Stimulated activated CD4-positive, alpha-beta T cell treated with anti-CD3 and anti-CD28 coated beads, Interleukin-2, amount 100 ng/mL, for 24 hours (primary cell): ENCODE measurements at regions not wholly inside any gene's neighbourhood (a gene's known extent, or its start where the extent isn't known, plus 50 kb on each side); places are given as distances from the start of the nearest gene placed in this dataset.
"Not testable (repeated sequence)": the region's sequence is repeated elsewhere in the genome, so short reads cannot be mapped to it uniquely, and the experiment has no call there.

ENCODE experiments used
- DNase-seq, 2 donors: peaks; one replicate each; pipeline ENCODE4 v3.0.0-alpha.2; 2020

DNA sequence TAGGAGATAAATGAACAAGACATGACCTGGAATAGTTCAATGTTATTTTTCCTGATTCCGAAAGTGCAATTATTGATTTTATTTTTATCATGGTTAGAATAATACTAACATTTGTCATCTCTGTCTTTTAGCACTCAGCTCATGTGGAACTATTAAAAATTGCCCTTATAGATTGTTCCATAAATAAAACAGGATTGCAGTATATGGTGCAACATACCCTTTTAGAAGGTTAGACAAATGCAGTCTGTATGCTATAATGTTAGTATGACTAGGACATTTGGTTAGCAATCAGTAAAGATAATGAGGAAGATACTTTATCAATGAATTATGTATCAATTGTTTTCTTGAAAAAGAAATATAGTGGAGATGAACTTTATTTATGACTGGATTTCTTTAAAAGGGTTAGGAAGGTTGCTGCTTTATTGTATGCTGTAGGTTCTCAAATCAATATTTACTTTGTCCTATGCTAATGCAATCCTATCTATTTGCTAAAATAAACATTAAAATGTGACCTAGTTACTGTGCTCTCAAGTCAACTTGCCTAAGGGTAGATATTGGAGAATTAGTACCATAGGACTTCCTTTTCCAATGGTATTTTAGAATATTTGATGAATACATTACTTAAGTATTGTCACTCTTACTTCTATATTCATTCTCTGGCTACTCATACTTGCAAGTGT is 348.9 kb upstream of the ISL1 start:
- DNase-seq = no peak

DNA sequence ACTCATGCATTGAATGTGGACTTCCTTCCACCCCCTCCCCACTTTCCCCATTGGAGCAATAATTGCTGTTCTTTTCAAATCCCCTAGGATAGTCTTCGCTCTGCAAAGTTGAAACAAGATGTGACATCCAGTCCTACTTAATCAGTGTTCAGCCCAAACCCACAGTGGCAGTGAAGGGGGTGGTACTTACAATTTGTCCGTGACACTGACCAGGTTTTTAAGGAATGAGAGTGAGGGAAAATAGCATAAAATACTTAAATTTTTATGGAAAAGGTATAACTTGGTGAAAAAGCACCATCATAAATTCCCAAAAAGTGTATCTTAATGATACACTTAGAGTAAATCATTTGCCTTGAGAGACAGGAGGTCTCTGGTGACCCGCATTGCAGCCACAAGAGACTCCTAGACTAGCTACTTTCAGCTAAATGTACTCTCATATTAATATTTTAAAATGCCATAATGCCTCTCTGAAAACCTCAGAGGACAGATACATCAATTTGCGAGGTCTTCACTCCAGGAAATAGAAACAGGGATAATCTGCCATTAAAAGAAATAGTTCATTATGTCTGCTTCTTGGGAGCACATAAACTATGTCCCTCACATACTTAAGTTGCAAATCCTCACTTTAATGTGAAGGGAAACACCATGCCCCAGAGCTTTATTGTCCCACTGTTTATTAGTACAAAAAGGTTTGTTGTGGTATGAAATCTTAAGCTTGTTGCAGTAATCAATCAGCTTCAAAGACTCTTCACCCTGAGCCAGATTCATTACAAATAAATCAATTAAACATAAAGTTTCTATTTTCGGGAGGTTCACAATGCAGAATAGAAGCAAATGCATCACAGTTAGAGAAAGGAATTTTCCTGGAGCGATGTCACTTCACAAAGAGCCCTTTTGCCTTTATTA is 343.6 kb upstream of the ISL1 start:
- DNase-seq = no peak

DNA sequence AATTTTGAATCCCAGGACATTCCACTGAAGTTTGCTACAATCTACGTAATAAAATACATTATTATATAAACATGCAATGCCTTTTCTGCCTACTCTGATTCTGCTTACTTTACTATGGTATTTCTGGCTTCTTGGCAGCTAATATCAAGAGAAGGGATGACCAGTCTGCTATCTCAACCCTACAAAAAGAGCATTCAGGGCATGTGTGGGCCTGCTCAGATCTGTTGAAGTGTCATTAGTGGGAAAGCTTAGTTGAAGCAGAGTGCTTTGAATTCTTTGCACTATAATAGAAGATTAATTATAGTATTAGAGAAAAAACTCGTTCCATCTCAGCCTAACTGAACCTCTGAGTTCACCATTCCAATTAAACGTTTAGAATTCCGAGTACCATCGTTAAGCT is 339.5 kb upstream of the ISL1 start:
- no peak for DNase-seq

GRCh38 chr5:51047369-51047768 is 335.9 kb upstream of the ISL1 start:
- DNase-seq = no peak

- DNase-seq = no peak
These were observed 329.9 kb upstream of the ISL1 start for GRCh38 chr5:51053361-51053760.

- DNase-seq = no peak
These were observed 322.3 kb upstream of the ISL1 start for GRCh38 chr5:51060953-51061352.

- DNase-seq = no peak
These were observed 310.3 kb upstream of the ISL1 start for GRCh38 chr5:51072937-51073336.

DNA sequence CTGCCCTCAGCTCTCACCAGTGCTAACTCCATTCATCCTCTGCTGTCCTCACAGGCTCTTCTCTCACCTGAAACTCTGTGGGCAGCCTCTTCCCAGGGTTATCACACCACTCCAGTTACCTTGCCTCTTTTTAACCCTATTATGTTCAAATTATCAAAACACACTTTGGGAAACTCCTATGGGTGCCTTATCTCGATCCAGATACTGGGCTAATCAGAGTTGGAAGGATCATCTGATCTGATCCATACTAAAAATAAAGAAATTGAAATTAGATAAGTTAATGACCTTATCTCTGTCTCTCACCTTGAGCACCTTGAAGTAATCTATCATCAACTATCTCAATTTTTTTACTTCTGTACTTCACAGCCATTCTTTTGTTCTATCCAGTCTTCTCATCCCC is 300.5 kb upstream of the ISL1 start:
- DNase-seq = no peak

GRCh38 chr5:51091816-51092215 is 291.4 kb upstream of the ISL1 start:
- no peak for DNase-seq

- DNase-seq = no peak
These were observed 287.8 kb upstream of the ISL1 start for GRCh38 chr5:51095486-51095885.

- DNase-seq = no peak
These were observed 286.4 kb upstream of the ISL1 start for GRCh38 chr5:51096859-51097258.

GRCh38 chr5:51099173-51099853 is 283.9 kb upstream of the ISL1 start:
- no peak for DNase-seq

DNA sequence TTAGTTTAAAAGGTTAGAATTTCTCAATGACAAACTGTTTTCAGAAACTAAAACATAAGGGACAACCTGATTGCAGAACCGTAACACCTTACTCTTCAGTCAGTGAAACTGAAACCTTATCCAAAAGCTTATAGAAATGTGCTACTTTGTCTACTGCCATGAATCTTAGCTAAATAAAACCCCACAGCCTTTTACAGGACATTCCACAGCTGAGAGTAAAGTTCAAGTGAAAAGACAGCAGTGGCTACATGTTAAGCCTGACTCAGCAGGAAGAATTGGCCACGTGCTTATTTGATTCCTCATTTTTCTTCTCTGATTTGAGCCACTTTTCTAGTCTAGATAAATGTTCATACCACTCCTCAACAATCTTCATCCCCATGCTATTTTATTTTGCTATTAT is 278.7 kb upstream of the ISL1 start:
- DNase-seq = no peak

GRCh38 chr5:51109786-51110410 is 273.4 kb upstream of the ISL1 start:
- DNase-seq = no peak

GRCh38 chr5:51131266-51131665 is 252.0 kb upstream of the ISL1 start:
- DNase-seq = no peak

- DNase-seq = no peak
These were observed 245.1 kb upstream of the ISL1 start for GRCh38 chr5:51138164-51138563.

DNA sequence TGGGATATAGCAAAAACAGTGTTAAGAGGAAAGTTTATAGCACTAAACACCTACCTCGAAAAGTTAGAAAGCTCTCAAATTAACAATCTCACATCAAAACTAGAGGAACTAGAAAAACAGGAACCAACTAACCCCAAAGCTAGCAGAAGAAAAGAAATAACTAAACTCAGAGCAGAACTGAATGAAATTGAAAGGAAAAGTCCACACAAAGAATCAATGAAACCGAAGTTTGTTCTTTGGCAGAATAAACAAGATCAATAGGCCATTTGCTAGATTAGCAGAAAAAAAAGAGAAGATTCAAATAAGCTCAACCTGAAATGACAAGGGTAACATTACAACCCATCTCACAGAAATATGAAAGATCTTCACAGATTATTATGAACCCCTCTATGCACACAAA is 234.8 kb upstream of the ISL1 start:
- DNase-seq = no peak

DNA sequence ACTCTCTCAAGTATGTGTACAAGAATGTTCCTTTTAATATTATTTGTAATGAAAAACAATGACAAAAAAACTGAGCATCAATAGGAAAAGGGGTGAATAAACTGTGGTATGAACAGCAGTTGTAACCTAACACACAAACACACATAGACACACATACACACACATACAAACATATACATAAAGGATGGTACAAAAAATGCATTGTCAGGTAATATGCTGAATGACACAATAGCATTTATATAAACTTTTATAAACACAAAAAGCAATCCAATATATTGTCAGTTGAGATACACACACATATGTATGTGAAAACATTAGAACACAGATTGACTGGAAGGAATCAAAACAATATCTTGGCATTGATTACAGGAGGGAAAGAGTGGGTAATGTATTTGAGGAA is 227.0 kb upstream of the ISL1 start:
- no peak for DNase-seq

DNA sequence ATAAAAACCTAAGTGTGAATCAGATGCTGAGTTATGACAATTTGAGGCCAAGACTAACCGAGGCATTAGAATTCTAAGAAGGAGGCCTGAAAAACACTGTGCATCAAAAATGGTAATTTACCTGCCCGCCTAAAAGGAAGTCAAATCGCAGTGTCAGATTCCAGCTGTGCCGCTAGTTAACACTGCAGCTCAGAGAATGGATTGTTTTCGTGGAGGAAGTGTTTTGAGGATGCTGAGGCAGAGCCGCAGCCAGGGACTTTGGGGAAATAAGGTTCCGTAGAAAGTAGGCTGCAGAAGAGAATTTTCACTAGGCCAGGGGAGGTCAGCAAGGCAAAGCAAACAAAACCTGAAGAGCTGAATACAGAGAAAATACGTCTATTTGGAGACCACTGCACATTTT is 226.4 kb upstream of the ISL1 start:
- no peak for DNase-seq

- no peak for DNase-seq
These were observed 224.1 kb upstream of the ISL1 start for GRCh38 chr5:51159164-51159563.

- DNase-seq = no peak
These were observed 223.6 kb upstream of the ISL1 start for GRCh38 chr5:51159606-51160005.

GRCh38 chr5:51162245-51162644 is 221.0 kb upstream of the ISL1 start:
- DNase-seq = no peak

GRCh38 chr5:51165621-51166020 is 217.6 kb upstream of the ISL1 start:
- DNase-seq = not testable (repeated sequence)
